ENCODE measurements at regions not wholly inside any gene's neighbourhood (a gene's known extent, or its start where the extent isn't known, plus 50 kb on each side); places are given as distances from the start of the nearest gene placed in this dataset.

DNA sequence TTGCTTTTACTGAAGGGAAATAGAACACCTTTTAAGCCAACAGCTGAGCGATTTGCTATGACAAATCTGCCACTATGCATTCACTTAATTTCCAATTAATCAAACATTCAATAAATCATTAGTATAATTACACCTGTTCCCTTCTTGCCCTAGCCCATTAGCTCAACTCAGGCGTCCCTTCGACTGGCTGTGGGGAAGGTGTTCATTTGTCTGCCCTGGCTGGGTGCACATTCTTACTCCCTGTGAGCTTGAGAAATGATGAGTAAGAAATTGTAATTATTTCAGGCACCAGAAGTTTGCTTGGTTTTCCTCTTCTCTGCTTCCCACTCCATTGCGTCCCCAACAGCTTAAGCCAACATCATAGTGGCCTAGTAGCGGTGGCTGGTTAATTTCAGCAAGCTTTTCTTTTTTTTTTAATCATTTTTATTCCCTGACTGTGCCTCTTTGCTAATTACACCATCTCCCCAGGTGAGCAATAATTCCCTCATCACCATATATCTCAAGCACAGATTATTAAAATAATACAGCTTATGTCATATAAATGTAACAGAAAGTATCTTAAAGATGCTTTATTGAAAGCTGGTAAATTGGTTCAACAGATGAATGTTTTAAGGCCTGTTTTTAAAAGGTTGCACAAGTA lies 623.9 kb upstream of the RBFOX1 start:
- TF ChIP-seq ZNF384 (IDR thresholded peaks at IDR 0.05) = no peak
- no peak for TF ChIP-seq SUZ12 (IDR thresholded peaks at IDR 0.05)
- TF ChIP-seq SP1 (IDR thresholded peaks at IDR 0.05) = no peak
- no peak for TF ChIP-seq CTBP1 (IDR thresholded peaks at IDR 0.05; ENCODE audit: borderline replicate concordance)
- TF ChIP-seq BHLHE40 (IDR thresholded peaks at IDR 0.05; ENCODE audit: borderline replicate concordance) = no peak
- no peak for TF ChIP-seq FOXK2 (IDR thresholded peaks at IDR 0.05)
- TF ChIP-seq ARNT (IDR thresholded peaks at IDR 0.05) = no peak
- TF ChIP-seq ELF4 (IDR thresholded peaks at IDR 0.05) = no peak
- TF ChIP-seq L3MBTL2 (conservative IDR thresholded peaks at IDR 0.05) = no peak
- TF ChIP-seq, protein P1, sequence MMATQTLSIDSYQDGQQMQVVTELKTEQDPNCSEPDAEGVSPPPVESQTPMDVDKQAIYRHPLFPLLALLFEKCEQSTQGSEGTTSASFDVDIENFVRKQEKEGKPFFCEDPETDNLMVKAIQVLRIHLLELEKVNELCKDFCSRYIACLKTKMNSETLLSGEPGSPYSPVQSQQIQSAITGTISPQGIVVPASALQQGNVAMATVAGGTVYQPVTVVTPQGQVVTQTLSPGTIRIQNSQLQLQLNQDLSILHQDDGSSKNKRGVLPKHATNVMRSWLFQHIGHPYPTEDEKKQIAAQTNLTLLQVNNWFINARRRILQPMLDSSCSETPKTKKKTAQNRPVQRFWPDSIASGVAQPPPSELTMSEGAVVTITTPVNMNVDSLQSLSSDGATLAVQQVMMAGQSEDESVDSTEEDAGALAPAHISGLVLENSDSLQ (IDR thresholded peaks at IDR 0.05) = no peak
- TF ChIP-seq NFRKB (IDR thresholded peaks at IDR 0.05) = no peak
